CD14-positive monocyte (primary cell): ENCODE measurements at regions not wholly inside any gene's neighbourhood (a gene's known extent, or its start where the extent isn't known, plus 50 kb on each side); places are given as distances from the start of the nearest gene placed in this dataset.

Experiments
- DNase-seq, 3 donors: peaks; one replicate each; pipeline ENCODE4 v3.0.0-alpha.2; 2011 to 2022
- H2AFZ ChIP-seq: 2 replicates; pipeline ENCODE4 v1.6.0; 2012; ENCODE audit warnings: mild to moderate bottlenecking, low read depth, low read length, inconsistent platforms; ENCODE audit not compliant: insufficient read depth, poor library complexity, severe bottlenecking
- H3K27ac ChIP-seq, 2 donors: 1 replicate in 1 of 2; 2 replicates in 1 of 2; pipeline ENCODE4 v1.5.1; 2012 to 2013; ENCODE audit warnings: low read length in 2 of 2, control low read depth in 1 of 2, inconsistent platforms in 1 of 2, low read depth in 1 of 2, mild to moderate bottlenecking in 1 of 2
- H3K27me3 ChIP-seq, 2 donors: one replicate each; pipeline versions ENCODE4 v1.6.0 to v1.6.1; 2011 to 2013; ENCODE audit warnings: low read length in 2 of 2; ENCODE audit not compliant: control insufficient read depth in 2 of 2, insufficient read depth in 2 of 2
- H3K36me3 ChIP-seq, 2 donors: replicated peaks in 1 of 2; 1 replicate in 1 of 2; 2 replicates in 1 of 2; pipeline versions ENCODE4 v1.5.1 to v1.6.1; 2012 to 2013; ENCODE audit warnings: low read length in 2 of 2, control low read depth in 1 of 2, inconsistent platforms in 1 of 2, mild to moderate bottlenecking in 1 of 2; ENCODE audit not compliant: insufficient read depth in 2 of 2, control insufficient read depth in 1 of 2
- H3K4me1 ChIP-seq, 2 donors: 1 replicate in 1 of 2; 2 replicates in 1 of 2; pipeline versions ENCODE4 v1.5.1 to v1.6.1; 2012 to 2013; ENCODE audit warnings: low read length in 2 of 2, control low read depth in 1 of 2, inconsistent platforms in 1 of 2, mild to moderate bottlenecking in 1 of 2, moderate library complexity in 1 of 2; ENCODE audit not compliant: insufficient read depth in 2 of 2, control insufficient read depth in 1 of 2
- H3K4me2 ChIP-seq: replicated peaks from 2 replicates; pipeline ENCODE3; 2012; ENCODE audit warnings: low read length, moderate library complexity, mild to moderate bottlenecking; ENCODE audit not compliant: poor library complexity, severe bottlenecking; ENCODE audit errors: extremely low read depth
- H3K4me3 ChIP-seq, 3 experiments: fragments of 200-600 bp in 1 of 3; sonication (generic) in 1 of 3; replicated peaks in 1 of 3; 1 replicate in 2 of 3; 2 replicates in 1 of 3; pipeline ENCODE4 v1.5.1; 2011 to 2013; ENCODE audit warnings: low read length in 3 of 3, mild to moderate bottlenecking in 3 of 3, control low read depth in 2 of 3, low read depth in 2 of 3, inconsistent platforms in 1 of 3, moderate library complexity in 1 of 3
- H3K79me2 ChIP-seq: 2 replicates; pipeline ENCODE4 v1.6.0; 2012; ENCODE audit warnings: mild to moderate bottlenecking, control low read depth, inconsistent platforms, low read length, moderate library complexity; ENCODE audit not compliant: insufficient read depth
- H3K9ac ChIP-seq: 2 replicates; pipeline ENCODE4 v1.6.0; 2017; ENCODE audit warnings: low read length, mild to moderate bottlenecking; ENCODE audit not compliant: insufficient read depth, poor library complexity, severe bottlenecking
- H3K9me3 ChIP-seq, 2 donors: replicated peaks in 1 of 2; 1 replicate in 1 of 2; 2 replicates in 1 of 2; pipeline versions ENCODE4 v1.5.1 to v1.6.1; 2012 to 2013; ENCODE audit warnings: low read length in 2 of 2, control low read depth in 1 of 2; ENCODE audit not compliant: control insufficient read depth in 1 of 2, insufficient read depth in 1 of 2
- H4K20me1 ChIP-seq: 2 replicates; pipeline ENCODE4 v1.6.0; 2012; ENCODE audit warnings: mild to moderate bottlenecking, low read length, control low read depth, moderate library complexity; ENCODE audit not compliant: insufficient read depth
- H3K27ac Mint-ChIP-seq, 7 donors: one replicate each; pipeline ENCODE4 v1.8.0; 2020; ENCODE audit warnings: mild to moderate bottlenecking in 7 of 7, mixed read lengths in 7 of 7, moderate library complexity in 6 of 7, inconsistent platforms in 2 of 7
- H3K27me3 Mint-ChIP-seq, 3 donors: one replicate each; pipeline ENCODE4 v1.8.0; 2021 to 2022; ENCODE audit warnings: low read depth in 3 of 3, mild to moderate bottlenecking in 3 of 3, mixed read lengths in 3 of 3, moderate library complexity in 3 of 3, inconsistent platforms in 1 of 3
- H3K36me3 Mint-ChIP-seq, 2 donors: one replicate each; pipeline ENCODE4 v1.8.0; 2020; ENCODE audit warnings: mixed read lengths in 2 of 2, inconsistent platforms in 1 of 2, mild to moderate bottlenecking in 1 of 2
- H3K4me1 Mint-ChIP-seq: one replicate; pipeline ENCODE4 v1.8.0; 2020; ENCODE audit warnings: mild to moderate bottlenecking, mixed read lengths
- H3K4me3 Mint-ChIP-seq, 2 donors: one replicate each; pipeline ENCODE4 v1.8.0; 2020; ENCODE audit warnings: mild to moderate bottlenecking in 2 of 2, mixed read lengths in 2 of 2, moderate library complexity in 1 of 2
- H3K9me3 Mint-ChIP-seq, 7 donors: one replicate each; pipeline ENCODE4 v1.8.0; 2020 to 2022; ENCODE audit warnings: mixed read lengths in 7 of 7, mild to moderate bottlenecking in 6 of 7, moderate library complexity in 6 of 7, inconsistent platforms in 2 of 7
- CTCF ChIP-seq: fragments of 200-600 bp; IDR thresholded peaks from one replicate; pipeline ENCODE4 v1.8.0; 2022; ENCODE audit warnings: antibody characterized with exemption, mild to moderate bottlenecking
- WGBS: methylation state at CpG from one replicate; pipeline ENCODE4 v1.1.5; 2013; ENCODE audit warnings: missing lambda C conversion rate; ENCODE audit not compliant: insufficient coverage; 5-methylcytosine and 5-hydroxymethylcytosine counted together
- intact Hi-C, 2 donors: fragments of 100-400 bp; cut with micrococcal nuclease; formaldehyde crosslinking; loops; one replicate each; pipeline versions ENCODE4 v1.15.0 to v1.15.1; 2023

GRCh38 chr6:48412656-48413055 is 301.7 kb upstream of the PTCHD4 start:
- Histone ChIP-seq H2AFZ (no peak overlapping the region), H3K36me3 (no peaks in the 10 kb centered on the region), H3K4me3 (no peak overlapping the region), H3K4me2 (no peak overlapping the region), H3K27ac (no peak overlapping the region), H3K9ac (no peak overlapping the region), H3K79me2 (no peaks in the 10 kb centered on the region), H4K20me1 (no peaks in the 10 kb centered on the region), H3K9me3 (peaks cover 6 to 7% of the 10 kb centered on the region in 2 donors), H3K27me3 (no peaks in the 10 kb centered on the region), H3K4me1 (no peaks in the 10 kb centered on the region)
- no peak overlapping the region for H3K27ac Mint-ChIP-seq
- TF ChIP-seq CTCF, result no peak
- H3K27me3 Mint-ChIP-seq, result no peaks in the 10 kb centered on the region
- H3K36me3 Mint-ChIP-seq, result no peaks in the 10 kb centered on the region
- peaks cover 0 to 10% (median 3%) of the 10 kb centered on the region in 7 donors for H3K9me3 Mint-ChIP-seq
- no CpG with 5 or more reads among the region's 2 CpGs for WGBS
- H3K4me1 Mint-ChIP-seq, result no peaks in the 10 kb centered on the region
- H3K4me3 Mint-ChIP-seq, result no peak overlapping the region
- no peak for DNase-seq
- intact Hi-C loops, result no loop called here

GRCh38 chr6:48404927-48405326 is 293.9 kb upstream of the PTCHD4 start:
- no peak overlapping the region for H3K27ac Mint-ChIP-seq
- H3K27me3 Mint-ChIP-seq, result peaks cover 0 to 2% (median 0%) of the 10 kb centered on the region in 3 donors
- H3K36me3 Mint-ChIP-seq, result no peaks in the 10 kb centered on the region
- TF ChIP-seq CTCF, result no peak
- H3K4me1 Mint-ChIP-seq, result no peaks in the 10 kb centered on the region
- Histone ChIP-seq H3K4me2 (no peak overlapping the region), H3K79me2 (no peaks in the 10 kb centered on the region), H2AFZ (no peak overlapping the region), H3K4me3 (no peak overlapping the region), H3K9me3 (peaks cover 0 to 6% of the 10 kb centered on the region in 2 donors), H4K20me1 (no peaks in the 10 kb centered on the region), H3K27ac (no peak overlapping the region), H3K36me3 (no peaks in the 10 kb centered on the region), H3K9ac (no peak overlapping the region), H3K4me1 (no peaks in the 10 kb centered on the region), H3K27me3 (no peaks in the 10 kb centered on the region)
- H3K4me3 Mint-ChIP-seq, result no peak overlapping the region
- no CpG with 5 or more reads among the region's 1 CpG for WGBS
- intact Hi-C loops, result no loop called here
- peaks cover 1 to 12% (median 4%) of the 10 kb centered on the region in 7 donors for H3K9me3 Mint-ChIP-seq
- DNase-seq, result no peak
